Endothelial cell of umbilical vein (primary cell): ENCODE measurements at regions not wholly inside any gene's neighbourhood (a gene's known extent, or its start where the extent isn't known, plus 50 kb on each side); places are given as distances from the start of the nearest gene placed in this dataset.

Experiments used
- BruUV-seq: library from RNA; stranded (reverse); fragments of 400-500 nt; replicated peaks from 2 replicates; lab custom pipeline; 2021; lab: Mats Ljungman, UMichigan
- CTCF ChIA-PET: fragments of 300-600, 350-600 bp; sonication (Branson Sonifier 250); formaldehyde crosslinking; loops from one replicate; lab custom pipeline; 2021; ENCODE audit warnings: antibody characterized with exemption, inconsistent platforms; lab: Charles Lee
- POLR2A ChIA-PET: fragments of 300-600, 350-600 bp; sonication (Branson Sonifier 250); formaldehyde crosslinking; loops from one replicate; lab custom pipeline; 2021; ENCODE audit warnings: antibody characterized with exemption, inconsistent platforms; lab: Charles Lee
- DNase-seq: peaks from one replicate; pipeline ENCODE4 v3.0.0-alpha.2; 2011; ENCODE audit warnings: low read depth, low spot score
- FAIRE-seq: peaks from 2 replicates; lab custom pipeline; 2011; peaks lifted over from hg19 to GRCh38; lab: Jason Lieb, UNC
- H2AFZ ChIP-seq: 2 replicates; pipeline ENCODE4 v1.6.0; 2012; ENCODE audit warnings: low read depth, low read length, control low read depth, inconsistent platforms
- H3K27ac ChIP-seq: 2 replicates; pipeline ENCODE4 v1.5.1; 2011; ENCODE audit warnings: low read depth, mild to moderate bottlenecking, control low read depth, low read length, moderate library complexity; ENCODE audit not compliant: insufficient read depth
- H3K27me3 ChIP-seq, 2 experiments: 2 replicates each; pipeline versions ENCODE4 v1.6.0 to v1.6.1; 2011; ENCODE audit warnings: low read length in 2 of 2, mixed read lengths in 1 of 2; ENCODE audit not compliant: control insufficient read depth in 2 of 2, insufficient read depth in 2 of 2
- H3K36me3 ChIP-seq, 2 experiments: 2 replicates in 1 of 2; 3 replicates in 1 of 2; pipeline ENCODE4 v1.5.1; 2011; ENCODE audit warnings: low read length in 2 of 2, mild to moderate bottlenecking in 1 of 2, moderate library complexity in 1 of 2; ENCODE audit not compliant: control insufficient read depth in 2 of 2, insufficient read depth in 2 of 2; ENCODE audit errors: extremely low read depth in 1 of 2
- H3K4me1 ChIP-seq: 3 replicates; pipeline ENCODE4 v1.5.1; 2011; ENCODE audit warnings: mild to moderate bottlenecking, low read length; ENCODE audit not compliant: control insufficient read depth, insufficient read depth; ENCODE audit errors: extremely low read depth
- H3K4me2 ChIP-seq: 2 replicates; pipeline ENCODE4 v1.6.1; 2011; ENCODE audit warnings: low read length, control low read depth, mixed read lengths; ENCODE audit not compliant: insufficient read depth
- H3K4me3 ChIP-seq, 3 experiments: fragments of 200-600 bp in 1 of 3; sonication (generic), shearing (Covaris generic) in 1 of 3; replicated peaks in 1 of 3; 2 replicates each; pipeline ENCODE4 v1.5.1; 2011 to 2016; ENCODE audit warnings: control low read depth in 3 of 3, low read length in 3 of 3, mild to moderate bottlenecking in 2 of 3, inconsistent platforms in 1 of 3, low read depth in 1 of 3, moderate library complexity in 1 of 3; ENCODE audit not compliant: insufficient read depth in 1 of 3
- H3K79me2 ChIP-seq: 2 replicates; pipeline ENCODE4 v1.6.0; 2012; ENCODE audit warnings: low read length, inconsistent platforms; ENCODE audit not compliant: control insufficient read depth, insufficient read depth
- H3K9ac ChIP-seq: replicated peaks from 2 replicates; pipeline ENCODE3; 2011; ENCODE audit warnings: low read length, control low read depth; ENCODE audit not compliant: insufficient read depth; ENCODE audit errors: extremely low read depth
- H3K9me1 ChIP-seq: replicated peaks from 3 replicates; pipeline ENCODE4 v1.6.0; 2011; ENCODE audit warnings: mild to moderate bottlenecking, low read length; ENCODE audit not compliant: control insufficient read depth, insufficient read depth; ENCODE audit errors: extremely low read depth
- H3K9me3 ChIP-seq: replicated peaks from 2 replicates; pipeline ENCODE4 v1.5.1; 2012; ENCODE audit warnings: low read length, inconsistent platforms; ENCODE audit not compliant: control insufficient read depth, insufficient read depth
- H4K20me1 ChIP-seq: replicated peaks from 2 replicates; pipeline ENCODE3; 2011; ENCODE audit warnings: mild to moderate bottlenecking, low read length; ENCODE audit not compliant: control insufficient read depth, insufficient read depth; ENCODE audit errors: extremely low read depth
- CTCF ChIP-seq, 2 donors: IDR thresholded peaks; 1 replicate in 1 of 2; 2 replicates in 1 of 2; pipeline ENCODE4 v1.5.1; 2011; ENCODE audit warnings: low read length in 2 of 2, mild to moderate bottlenecking in 2 of 2, moderate library complexity in 2 of 2, control low read depth in 1 of 2, inconsistent platforms in 1 of 2, low read depth in 1 of 2; ENCODE audit not compliant: insufficient read depth in 1 of 2; ENCODE audit errors: extremely low read depth in 1 of 2
- EZH2 ChIP-seq: IDR thresholded peaks from 2 replicates; pipeline ENCODE4 v1.6.1; 2012; ENCODE audit warnings: borderline replicate concordance, low read depth, mild to moderate bottlenecking, moderate library complexity, low read length, inconsistent platforms; ENCODE audit not compliant: severe bottlenecking
- FOS ChIP-seq: IDR thresholded peaks from 2 replicates; pipeline ENCODE4 v1.6.1; 2011; ENCODE audit warnings: mild to moderate bottlenecking, low read length, moderate library complexity, borderline replicate concordance; ENCODE audit not compliant: insufficient read depth
- GATA2 ChIP-seq: IDR thresholded peaks from 2 replicates; pipeline ENCODE4 v1.7.0; 2011; ENCODE audit warnings: low read depth, mild to moderate bottlenecking, moderate library complexity, mixed read lengths, low read length; ENCODE audit not compliant: insufficient read length, insufficient read depth
- JUN ChIP-seq: IDR thresholded peaks from 2 replicates; pipeline ENCODE4 v1.6.1; 2011; ENCODE audit warnings: borderline replicate concordance, low read depth; ENCODE audit not compliant: insufficient read length, insufficient read depth
- MAX ChIP-seq: IDR thresholded peaks from 2 replicates; pipeline ENCODE4 v1.6.1; 2011; ENCODE audit not compliant: insufficient read depth, insufficient read length
- MYC ChIP-seq: IDR thresholded peaks from one replicate; pipeline ENCODE4 v1.6.1; 2011; ENCODE audit warnings: mild to moderate bottlenecking, low read depth, low read length
- POLR2A ChIP-seq: IDR thresholded peaks from 2 replicates; pipeline ENCODE4 v1.6.1; 2012; ENCODE audit warnings: low read depth, mild to moderate bottlenecking, control low read depth, low read length
- POLR2AphosphoS5 ChIP-seq: IDR thresholded peaks from 2 replicates; pipeline ENCODE4 v1.6.1; 2012; ENCODE audit warnings: low read depth, mild to moderate bottlenecking, control low read depth, low read length, moderate library complexity; ENCODE audit not compliant: insufficient read depth
- dilution Hi-C: fragments of 300-500 bp; cut with MboI; formaldehyde crosslinking; loops from one replicate; pipeline ENCODE4 v1.15.0; 2019; ENCODE audit warnings: low sequenced_read_pairs; ENCODE audit not compliant: extremely low pct_ligation_motif_present
- intact Hi-C: fragments of 100-400 bp; cut with micrococcal nuclease; formaldehyde crosslinking; loops from one replicate; pipeline ENCODE4 v1.10.0; 2022

GRCh38 chr18:77919923-77920322 lies 670.3 kb downstream of the GALR1 start:
- peaks cover 6% of the 10 kb centered on the region for H3K9me3 ChIP-seq
- no peak overlapping the region for H3K9ac ChIP-seq
- H3K4me1 ChIP-seq, result no peaks in the 10 kb centered on the region
- CTCF ChIA-PET, result no interaction called here
- BruUV-seq, result no TSS peak
- no peak overlapping the region for H3K27ac ChIP-seq
- H2AFZ ChIP-seq, result no peak overlapping the region
- no peaks in the 10 kb centered on the region for H3K36me3 ChIP-seq
- no peak overlapping the region for H3K4me2 ChIP-seq
- H3K4me3 ChIP-seq, result no peak overlapping the region
- dilution Hi-C loops, result no loop called here
- no peaks in the 10 kb centered on the region for H3K79me2 ChIP-seq
- H4K20me1 ChIP-seq, result no peaks in the 10 kb centered on the region
- POLR2A ChIA-PET, result no interaction called here
- FAIRE-seq (no peak), DNase-seq (no peak)
- H3K27me3 ChIP-seq, result no peaks in the 10 kb centered on the region
- no peaks in the 10 kb centered on the region for H3K9me1 ChIP-seq
- TF ChIP-seq FOS (no peak), MAX (no peak), POLR2A (no peak), GATA2 (no peak), POLR2AphosphoS5 (no peak), EZH2 (no peak), CTCF (IDR thresholded peaks at IDR 0.05; ENCODE audit: extremely low read depth in 1 of 2, insufficient read depth in 1 of 2, low read depth in 1 of 2, low read length in 2 of 2) (no peak), MYC (no peak), JUN (no peak)
- intact Hi-C loops, result loop anchor here (2.0 kb wide), 1 partner anchor 77 kb away; no protein-coding TSS in a partner anchor
